ENCODE measurements at regions not wholly inside any gene's neighbourhood (a gene's known extent, or its start where the extent isn't known, plus 50 kb on each side); places are given as distances from the start of the nearest gene placed in this dataset.

DNA sequence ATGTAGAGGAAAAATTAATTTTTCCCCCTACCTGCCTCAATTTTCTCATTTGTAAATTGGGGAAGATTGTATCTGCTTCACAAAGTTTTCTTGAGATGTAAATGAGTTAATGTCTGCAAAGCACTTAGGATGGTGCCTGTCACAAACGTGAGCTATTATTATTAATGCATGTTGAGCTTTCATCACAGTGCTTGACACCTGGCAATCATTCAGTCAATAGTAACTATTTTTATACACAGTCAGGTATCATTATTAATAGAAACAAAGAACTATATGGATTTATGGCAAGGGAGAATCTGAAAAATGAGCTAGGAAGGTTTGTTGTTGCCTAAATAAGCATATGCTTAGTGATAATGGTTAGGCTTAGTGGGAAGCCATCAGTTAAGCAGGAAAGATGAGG lies 238.2 kb upstream of the GRM7 start:
- TF ChIP-seq POLR2AphosphoS5 (IDR thresholded peaks at IDR 0.05) (no peak), CTCF (IDR thresholded peaks at IDR 0.05) (no peak)

All from prostate gland (tissue), 2 donors.